ENCODE measurements at regions not wholly inside any gene's neighbourhood (a gene's known extent, or its start where the extent isn't known, plus 50 kb on each side); places are given as distances from the start of the nearest gene placed in this dataset.
A peak's percentile ranks its signal among the peaks of the same experiment; 100 is the strongest.

DNA sequence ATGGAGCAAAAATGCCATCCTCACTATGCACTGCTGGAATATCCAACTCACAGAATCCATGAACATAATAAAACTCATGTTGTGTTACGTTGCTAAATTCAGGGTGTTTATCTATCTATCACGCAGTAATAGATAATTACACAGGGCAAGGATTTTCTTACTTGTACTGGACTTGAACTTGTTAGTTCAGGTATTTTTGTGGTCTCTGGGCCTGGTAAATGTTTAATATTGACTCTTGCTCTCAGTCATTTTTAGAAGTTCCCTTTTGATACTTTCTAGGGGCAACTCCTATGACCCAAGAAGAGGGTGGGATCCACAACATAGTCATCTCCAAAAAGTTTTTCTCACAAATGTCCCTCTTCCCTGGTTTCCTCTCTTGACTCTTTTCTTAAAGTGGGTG lies 522.4 kb upstream of the IGFBP7 start:
- no peaks in the 10 kb centered on the region for H3K36me3 ChIP-seq (ENCODE audit: control insufficient read depth, insufficient read depth, low read length)
- no peak for DNase-seq (ENCODE audit: low read depth)
- no peaks in the 10 kb centered on the region for H3K27me3 ChIP-seq (ENCODE audit: control insufficient read depth, insufficient read depth, low read length)
- no peak overlapping the region for H3K4me3 ChIP-seq (ENCODE audit: low read depth, low read length)
- no peak for FAIRE-seq
- no peak for TF ChIP-seq CTCF (IDR thresholded peaks at IDR 0.05; ENCODE audit: insufficient read depth, low read length, severe bottlenecking)

- TF ChIP-seq CTCF (IDR thresholded peaks at IDR 0.05; ENCODE audit: insufficient read depth, low read length, severe bottlenecking) = no peak
- no peak for FAIRE-seq
- no peaks in the 10 kb centered on the region for H3K27me3 ChIP-seq (ENCODE audit: control insufficient read depth, insufficient read depth, low read length)
- no peak overlapping the region for H3K4me3 ChIP-seq (ENCODE audit: low read depth, low read length)
- H3K36me3 ChIP-seq (ENCODE audit: control insufficient read depth, insufficient read depth, low read length) = no peaks in the 10 kb centered on the region
- DNase-seq (ENCODE audit: low read depth) = no peak
Measured at GRCh38 chr4:57631147-57631546, 521.0 kb upstream of the IGFBP7 start.

- Histone ChIP-seq H3K27me3 (ENCODE audit: control insufficient read depth, insufficient read depth, low read length) (no peaks in the 10 kb centered on the region), H3K4me3 (ENCODE audit: low read depth, low read length) (no peak overlapping the region), H3K36me3 (ENCODE audit: control insufficient read depth, insufficient read depth, low read length) (no peaks in the 10 kb centered on the region)
- TF ChIP-seq CTCF (IDR thresholded peaks at IDR 0.05; ENCODE audit: insufficient read depth, low read length, severe bottlenecking) = no peak
- DNase-seq (ENCODE audit: low read depth) (no peak), FAIRE-seq (no peak)
Measured at GRCh38 chr4:57628004-57628403, 517.8 kb upstream of the IGFBP7 start.

- no peaks in the 10 kb centered on the region for H3K36me3 ChIP-seq (ENCODE audit: control insufficient read depth, insufficient read depth, low read length)
- H3K4me3 ChIP-seq (ENCODE audit: low read depth, low read length) = no peak overlapping the region
- no peaks in the 10 kb centered on the region for H3K27me3 ChIP-seq (ENCODE audit: control insufficient read depth, insufficient read depth, low read length)
- FAIRE-seq (no peak), DNase-seq (ENCODE audit: low read depth) (no peak)
- TF ChIP-seq CTCF (IDR thresholded peaks at IDR 0.05; ENCODE audit: insufficient read depth, low read length, severe bottlenecking) = no peak
Measured at GRCh38 chr4:57614257-57614932, 504.2 kb upstream of the IGFBP7 start.

GRCh38 chr4:57612279-57612678 lies 502.1 kb upstream of the IGFBP7 start:
- Histone ChIP-seq H3K4me3 (ENCODE audit: low read depth, low read length) (no peak overlapping the region), H3K27me3 (ENCODE audit: control insufficient read depth, insufficient read depth, low read length) (no peaks in the 10 kb centered on the region), H3K36me3 (ENCODE audit: control insufficient read depth, insufficient read depth, low read length) (no peaks in the 10 kb centered on the region)
- no peak for TF ChIP-seq CTCF (IDR thresholded peaks at IDR 0.05; ENCODE audit: insufficient read depth, low read length, severe bottlenecking)
- FAIRE-seq (no peak), DNase-seq (ENCODE audit: low read depth) (no peak)

DNA sequence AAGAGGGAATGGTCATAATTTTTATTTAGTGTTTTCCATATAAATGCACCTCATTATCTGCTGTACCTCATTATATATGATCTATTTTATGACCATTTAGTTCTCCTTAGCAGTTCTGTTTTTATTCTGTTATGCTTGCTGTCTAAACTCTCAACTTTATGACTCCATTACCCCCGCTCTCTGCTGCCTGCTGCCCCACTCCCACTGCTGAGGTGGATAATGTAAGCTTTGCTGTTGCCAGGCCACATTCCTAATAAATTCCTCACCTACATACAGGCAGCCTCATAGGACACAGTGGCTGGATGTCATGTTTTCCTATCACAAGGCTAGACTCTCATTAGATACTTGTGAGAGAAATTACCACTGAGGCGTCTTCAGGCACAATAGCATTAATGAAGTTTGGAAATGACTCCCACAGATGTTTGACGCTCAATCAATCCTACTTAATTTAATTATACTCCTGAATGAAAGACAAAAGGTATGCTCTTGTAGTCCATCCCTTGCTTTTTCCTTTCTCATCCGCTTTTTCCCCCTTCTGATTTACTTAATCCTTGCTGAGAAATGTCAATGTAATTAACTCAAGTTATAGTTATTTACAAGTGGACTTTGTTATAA lies 497.5 kb upstream of the IGFBP7 start:
- no peak for TF ChIP-seq CTCF (IDR thresholded peaks at IDR 0.05; ENCODE audit: insufficient read depth, low read length, severe bottlenecking)
- H3K4me3 ChIP-seq (ENCODE audit: low read depth, low read length) = no peak overlapping the region
- H3K27me3 ChIP-seq (ENCODE audit: control insufficient read depth, insufficient read depth, low read length) = no peaks in the 10 kb centered on the region
- no peaks in the 10 kb centered on the region for H3K36me3 ChIP-seq (ENCODE audit: control insufficient read depth, insufficient read depth, low read length)
- FAIRE-seq = no peak
- DNase-seq (ENCODE audit: low read depth) = peak; percentile 3
